ENCODE measurements at regions not wholly inside any gene's neighbourhood (a gene's known extent, or its start where the extent isn't known, plus 50 kb on each side); places are given as distances from the start of the nearest gene placed in this dataset.

GRCh38 chr14:26088275-26088674 is 509.6 kb downstream of the NOVA1 start:
- no peak for TF ChIP-seq CTCF (IDR thresholded peaks at IDR 0.05; ENCODE audit: low read depth, low read length)
- no peak for TF ChIP-seq EZH2phosphoT487 (IDR thresholded peaks at IDR 0.05; ENCODE audit: low read depth)
